ENCODE measurements at regions not wholly inside any gene's neighbourhood (a gene's known extent, or its start where the extent isn't known, plus 50 kb on each side); places are given as distances from the start of the nearest gene placed in this dataset.

DNA sequence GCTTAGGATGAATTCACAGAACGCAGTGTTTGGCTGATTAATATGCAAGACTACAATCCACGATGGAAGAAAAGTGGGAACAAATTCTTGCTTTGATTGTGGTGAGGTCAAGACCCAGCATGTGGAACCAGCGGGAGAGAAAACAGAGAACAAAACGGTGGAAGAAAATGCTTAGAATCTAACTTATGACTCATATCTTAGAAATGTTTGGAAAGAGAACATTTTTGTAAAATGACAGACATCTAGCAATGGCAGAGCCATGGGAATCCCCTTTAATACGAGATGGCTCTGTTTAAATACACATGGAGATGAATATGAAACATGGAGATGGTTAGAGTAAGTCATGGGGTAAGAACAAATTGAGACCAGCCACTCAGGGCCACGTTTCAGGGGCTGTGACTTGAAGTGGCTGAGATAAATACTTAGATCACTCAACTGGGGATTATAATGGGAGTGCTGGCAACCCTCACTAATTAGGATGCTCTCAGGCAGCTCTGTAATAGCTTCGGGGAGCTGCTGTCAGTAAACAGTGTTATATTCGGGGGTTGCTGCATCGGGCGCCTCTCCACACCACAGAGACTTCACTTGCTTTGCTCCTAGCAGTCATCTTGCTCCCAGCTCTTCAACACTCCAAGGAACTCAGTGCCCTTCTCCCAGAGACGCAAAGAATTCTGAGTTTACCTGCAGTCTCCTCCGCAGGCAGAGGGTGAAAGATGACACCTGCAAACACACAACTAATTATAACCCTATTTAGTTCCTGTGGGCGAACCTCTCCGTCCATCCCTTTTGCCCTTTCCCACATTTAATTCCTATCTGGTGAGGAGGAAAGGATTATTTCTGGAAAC, 68.0 kb upstream of the ONECUT1 start:
- DNase-seq = no peak

DNA sequence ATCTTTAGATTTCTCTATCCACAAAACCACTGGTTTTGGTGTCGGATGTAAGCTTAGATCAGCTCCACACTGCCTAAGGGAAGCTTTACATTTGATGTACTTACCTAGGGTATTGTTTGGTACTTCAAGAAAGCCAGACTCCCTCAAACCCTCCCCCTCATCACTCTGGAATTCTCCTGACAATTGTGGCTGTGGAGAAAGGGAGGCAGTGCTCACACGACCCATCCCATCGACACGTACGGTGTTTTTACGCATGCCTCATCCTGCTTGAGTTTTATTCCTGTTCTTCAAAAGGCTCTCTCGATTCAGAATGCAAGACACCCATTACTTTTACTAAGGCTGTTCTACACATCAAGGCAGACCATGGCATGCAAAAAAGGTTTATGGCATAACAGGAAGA, 67.3 kb upstream of the ONECUT1 start:
- DNase-seq = no peak

DNA sequence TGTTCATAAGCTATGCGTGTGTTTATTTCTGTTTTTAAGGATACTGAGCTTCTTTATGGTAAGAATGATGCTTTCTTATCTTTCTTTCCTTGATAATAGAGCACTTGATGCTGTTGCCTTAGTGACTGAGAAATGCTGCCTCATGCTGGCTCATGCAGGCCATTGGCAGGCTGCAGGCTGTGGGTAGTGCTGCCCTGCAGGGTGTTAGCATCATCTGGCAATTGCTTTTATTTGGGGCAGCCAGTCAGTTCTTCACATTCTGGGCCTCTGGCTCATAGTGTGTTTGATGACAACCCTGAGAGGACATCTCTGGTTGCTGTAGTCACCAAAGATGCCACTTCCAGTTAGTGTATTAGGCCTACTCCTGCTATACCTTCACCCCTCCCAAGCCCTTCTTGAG, 66.2 kb upstream of the ONECUT1 start:
- DNase-seq = no peak

DNA sequence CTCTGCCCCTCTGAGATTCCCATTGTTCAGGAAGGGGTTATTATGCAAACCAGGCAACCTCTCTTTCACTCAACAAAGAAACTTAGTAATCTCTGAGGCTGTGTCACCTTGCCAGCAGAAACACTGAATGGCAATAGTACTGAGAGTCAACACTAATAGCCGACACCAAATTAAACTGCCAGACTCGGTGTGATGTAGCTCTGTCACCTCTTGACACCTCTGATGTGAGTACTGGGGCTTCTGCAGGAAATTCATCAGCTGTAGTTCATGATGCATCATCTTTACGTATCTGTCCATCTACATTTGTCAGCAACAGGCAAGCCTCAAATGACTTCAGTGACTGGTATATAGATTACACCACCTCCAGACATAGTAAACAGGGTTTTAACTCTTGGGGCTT, 65.0 kb upstream of the ONECUT1 start:
- no peak for DNase-seq

DNA sequence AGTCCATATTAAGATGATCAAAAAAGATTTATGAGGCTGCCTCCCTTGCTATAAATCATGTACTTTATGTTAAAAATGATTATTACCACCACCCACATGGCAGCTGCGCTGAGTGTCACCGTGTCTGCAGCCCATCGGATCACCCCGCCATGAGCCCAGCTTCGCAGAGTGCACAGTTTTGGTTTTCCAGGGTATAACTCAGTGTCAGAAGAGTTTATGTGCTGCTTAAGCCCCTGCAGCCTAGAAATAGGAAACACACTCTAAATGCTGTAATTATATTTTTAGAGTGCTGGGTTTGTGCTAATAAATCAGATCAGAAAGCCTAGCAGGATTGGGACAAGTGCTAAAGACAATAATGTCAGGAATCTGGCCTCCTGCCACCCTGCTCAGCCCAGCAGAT, 54.7 kb upstream of the ONECUT1 start:
- no peak for DNase-seq

Measured in 8988T (cell line).